ENCODE measurements at regions not wholly inside any gene's neighbourhood (a gene's known extent, or its start where the extent isn't known, plus 50 kb on each side); places are given as distances from the start of the nearest gene placed in this dataset.

GRCh38 chr2:116804901-116805300 lies 1009.6 kb upstream of the DDX18 start:
- TF ChIP-seq REST (IDR thresholded peaks at IDR 0.05), result no peak
- TF ChIP-seq CTCF (IDR thresholded peaks at IDR 0.05; ENCODE audit: low read depth, low read length, missing input control), result no peak
- TF ChIP-seq ATF3 (IDR thresholded peaks at IDR 0.05), result no peak
- no peak for TF ChIP-seq EGR1 (IDR thresholded peaks at IDR 0.05; ENCODE audit: low read depth in 2 of 2)
- TF ChIP-seq HNF4A (conservative IDR thresholded peaks at IDR 0.05), result no peak
- TF ChIP-seq JUND (IDR thresholded peaks at IDR 0.05), result no peak
- TF ChIP-seq SP1 (IDR thresholded peaks at IDR 0.05), result no peak
- TF ChIP-seq TAF1 (conservative IDR thresholded peaks at IDR 0.05), result no peak
- no peak for TF ChIP-seq YY1 (IDR thresholded peaks at IDR 0.05)
- no peak for TF ChIP-seq MAX (IDR thresholded peaks at IDR 0.05)
- no peak for TF ChIP-seq RAD21 (IDR thresholded peaks at IDR 0.05)
- TF ChIP-seq GABPA (IDR thresholded peaks at IDR 0.05 in 1 of 2, conservative IDR thresholded peaks at IDR 0.05 in 1 of 2), result no peak

All from liver (tissue), 3 donors.